ENCODE measurements at regions not wholly inside any gene's neighbourhood (a gene's known extent, or its start where the extent isn't known, plus 50 kb on each side); places are given as distances from the start of the nearest gene placed in this dataset.
"Not testable (repeated sequence)": the region's sequence is repeated elsewhere in the genome, so short reads cannot be mapped to it uniquely, and the experiment has no call there.

DNA sequence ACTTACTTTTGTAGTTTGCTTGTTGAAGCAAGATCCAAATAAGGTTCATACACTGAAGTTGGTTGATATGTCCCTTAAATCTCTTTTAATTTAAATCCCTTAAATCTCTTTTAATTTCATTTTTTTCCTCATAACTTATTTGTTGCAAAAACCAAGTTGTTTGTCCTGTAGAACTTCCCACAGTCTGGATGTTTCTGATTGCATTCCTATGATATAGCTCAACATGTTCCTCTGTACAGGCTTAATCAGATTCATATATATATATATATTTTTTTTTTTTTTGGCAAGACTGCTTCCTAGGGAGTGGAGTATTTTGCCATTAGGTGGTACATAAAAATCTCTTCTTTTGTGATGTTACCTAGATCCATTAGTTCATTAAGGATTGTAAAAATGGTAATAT, 174.9 kb upstream of the MKLN1 start:
- DNase-seq: no peak

- no peak for DNase-seq
Measured at GRCh38 chr7:131154380-131154779, 173.3 kb upstream of the MKLN1 start.

DNA sequence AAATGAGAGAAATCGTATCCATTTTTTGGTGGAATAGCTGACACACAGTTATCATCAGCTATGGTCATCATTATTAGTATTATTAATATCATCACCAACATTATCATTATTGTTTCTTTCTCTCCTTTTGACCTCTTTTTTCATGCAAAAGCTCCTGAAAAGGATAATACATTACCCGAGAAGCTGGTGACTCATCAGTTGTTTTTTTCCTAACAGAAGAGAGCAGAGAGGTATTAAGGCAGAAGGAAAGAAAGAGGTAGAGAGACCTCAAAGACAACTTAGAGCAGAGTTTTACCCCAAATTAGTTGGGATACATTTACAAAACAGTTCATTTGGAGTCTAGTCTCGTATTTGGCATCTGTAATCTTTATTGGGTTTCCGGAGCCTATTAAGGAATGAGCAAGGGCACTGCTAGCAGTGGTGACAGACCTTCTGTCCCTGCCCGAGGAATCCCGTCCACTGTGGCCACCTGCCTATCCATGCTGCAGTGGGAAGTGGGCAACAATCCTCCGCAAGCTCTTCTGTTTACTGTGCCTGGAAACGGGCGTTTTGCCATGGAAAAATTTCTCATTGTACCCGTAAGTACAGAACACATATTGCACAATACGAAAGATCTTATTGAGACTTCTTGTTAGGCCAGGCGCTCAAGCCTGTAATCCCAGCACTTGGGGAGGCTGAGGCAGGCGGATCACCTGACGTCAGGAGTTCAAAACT, 170.0 kb upstream of the MKLN1 start:
- no peak for DNase-seq

DNA sequence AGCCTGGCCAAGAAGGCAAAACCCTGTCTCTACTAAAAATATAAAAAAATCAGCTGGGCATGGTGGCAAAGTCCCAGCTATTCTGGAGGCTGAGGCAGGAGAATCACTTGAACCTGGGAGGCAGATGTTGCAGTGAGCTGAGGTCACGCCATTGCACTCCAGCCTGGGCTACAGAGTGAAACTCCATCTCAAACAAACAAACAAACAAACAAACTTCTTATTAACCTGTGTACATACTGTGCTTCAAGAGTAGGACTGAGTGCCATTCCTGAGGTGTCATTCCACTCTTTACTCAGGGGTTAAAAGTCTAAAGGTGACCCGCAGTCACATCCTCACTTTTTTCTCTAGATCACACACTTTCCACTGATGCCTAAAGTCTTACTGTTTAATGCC, 169.4 kb upstream of the MKLN1 start:
- DNase-seq: not testable (repeated sequence)

- no peak for DNase-seq
Measured at GRCh38 chr7:131159961-131160361, 167.7 kb upstream of the MKLN1 start.

DNA sequence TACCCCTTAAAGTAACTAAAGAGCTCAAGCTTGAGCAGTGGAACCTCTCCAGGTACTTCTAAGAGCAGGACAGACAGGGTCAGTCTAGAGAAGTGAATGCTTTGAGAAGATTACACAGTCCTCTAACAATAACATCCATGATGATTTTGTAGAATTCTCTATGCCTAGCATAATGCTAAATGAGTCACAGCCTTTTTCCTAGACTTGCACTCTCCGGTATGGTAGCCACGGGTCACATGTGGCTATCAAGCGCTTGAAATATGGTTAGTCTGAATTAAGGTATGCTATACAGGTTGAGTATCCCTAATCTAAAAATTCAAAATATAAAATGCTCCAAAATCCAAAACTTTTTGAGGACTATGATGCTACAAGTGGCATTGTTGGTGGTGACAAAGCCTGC, 166.6 kb upstream of the MKLN1 start:
- DNase-seq: no peak

GRCh38 chr7:131164025-131164925, 163.4 kb upstream of the MKLN1 start:
- DNase-seq: no peak

- DNase-seq: no peak
Measured at GRCh38 chr7:131166066-131166465, 161.6 kb upstream of the MKLN1 start.

DNA sequence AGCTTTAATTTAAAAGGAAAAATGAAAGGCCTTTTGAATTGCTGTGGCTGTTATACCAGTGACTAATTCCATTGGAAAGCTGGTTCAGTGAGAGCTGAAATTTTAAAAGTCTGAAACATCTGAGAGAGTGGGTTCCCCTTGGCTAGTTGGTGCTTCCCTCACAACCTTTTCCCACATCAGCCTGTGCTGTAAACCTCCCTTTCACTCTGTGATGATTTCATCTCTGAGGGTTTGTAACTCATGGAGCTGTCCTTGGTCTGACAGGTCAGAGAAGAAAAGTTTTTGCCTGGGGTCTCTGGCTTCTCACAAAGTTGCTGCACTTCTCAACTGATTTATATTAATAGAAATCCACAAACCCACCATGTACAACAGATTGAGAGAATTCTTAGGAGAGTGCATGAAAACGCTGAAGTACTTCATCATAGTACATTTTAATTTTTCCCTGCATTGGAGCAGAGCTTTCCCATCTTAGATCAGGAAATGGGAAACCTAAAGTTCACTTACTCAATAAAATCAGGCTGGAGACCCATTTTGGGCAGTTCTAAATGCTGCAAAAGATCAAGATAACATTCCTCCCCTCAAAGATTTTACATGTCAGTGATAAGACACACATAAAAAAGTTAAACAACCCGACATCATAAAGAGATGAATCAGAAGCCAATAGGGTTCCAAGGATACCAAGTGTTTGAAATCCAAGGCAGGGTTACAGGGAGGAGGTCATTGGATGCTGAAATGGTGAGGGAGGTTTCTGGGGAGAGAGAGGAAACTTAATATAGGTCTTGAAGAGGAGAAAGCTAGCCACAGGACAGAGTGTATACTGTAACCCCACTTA, 157.0 kb upstream of the MKLN1 start:
- DNase-seq: no peak

DNA sequence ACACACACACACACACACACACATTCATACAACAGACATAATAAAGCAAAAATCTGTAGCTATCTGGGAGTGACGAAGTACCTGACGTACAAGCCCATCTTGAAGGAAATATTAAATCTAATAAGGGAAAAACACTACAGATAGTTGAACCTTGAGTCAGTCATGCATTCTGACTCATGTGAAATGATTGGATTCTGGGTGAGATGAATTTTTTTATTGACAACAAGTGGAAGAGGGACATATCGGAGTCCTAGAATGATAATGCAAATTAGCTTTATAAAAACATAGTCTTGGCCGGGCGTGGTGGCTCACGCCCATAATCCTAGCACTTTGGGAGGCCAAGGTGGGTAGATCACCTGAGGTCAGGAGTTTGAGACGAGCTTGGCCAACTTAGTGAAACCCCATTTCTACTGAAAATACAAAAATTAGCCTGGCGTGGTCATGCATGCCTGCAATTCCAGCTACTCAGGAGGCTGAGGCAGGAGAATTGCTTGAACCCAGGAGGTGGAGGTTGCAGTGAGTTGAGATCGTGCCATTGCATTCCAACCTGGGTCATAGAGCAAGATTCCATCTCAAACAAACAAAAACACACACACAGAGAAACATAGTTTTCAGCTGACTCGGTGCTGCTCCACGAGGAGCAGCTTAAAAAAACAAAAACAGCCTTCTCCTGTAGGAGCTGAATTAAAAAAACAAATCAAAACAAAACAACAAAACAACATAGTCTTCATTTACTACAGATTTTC, 154.4 kb upstream of the MKLN1 start:
- DNase-seq: no peak

GRCh38 chr7:131174391-131174790, 153.3 kb upstream of the MKLN1 start:
- DNase-seq: no peak

- no peak for DNase-seq
Measured at GRCh38 chr7:131174855-131175254, 152.8 kb upstream of the MKLN1 start.

DNA sequence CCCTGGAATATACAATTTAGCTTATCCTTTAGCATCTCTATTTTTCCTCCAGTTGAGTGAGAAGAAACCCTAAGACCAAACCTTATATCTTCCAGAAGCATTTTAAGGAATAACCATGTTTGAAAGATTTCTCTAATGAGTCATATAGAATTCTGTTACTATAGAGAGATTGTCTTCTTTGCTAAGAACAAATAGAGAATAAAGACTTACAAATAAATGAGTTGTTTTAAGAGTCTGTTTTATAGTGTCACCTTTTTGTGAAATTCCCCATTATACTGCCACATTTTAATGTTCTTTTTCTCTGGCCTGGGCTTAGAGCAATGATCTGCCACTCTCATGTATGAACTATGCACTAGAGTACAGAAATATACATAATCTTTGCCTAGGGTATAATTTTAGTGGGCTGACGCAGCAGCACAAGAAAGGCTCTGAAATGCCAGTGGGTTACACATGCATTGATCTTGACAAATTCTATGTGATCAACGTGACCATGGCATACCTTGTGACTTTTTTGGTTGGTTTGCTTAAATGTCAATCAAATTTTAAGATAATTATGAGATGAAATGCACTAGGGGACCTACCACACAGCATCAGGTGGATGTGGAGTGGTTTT, 145.1 kb upstream of the MKLN1 start:
- no peak for DNase-seq

DNA sequence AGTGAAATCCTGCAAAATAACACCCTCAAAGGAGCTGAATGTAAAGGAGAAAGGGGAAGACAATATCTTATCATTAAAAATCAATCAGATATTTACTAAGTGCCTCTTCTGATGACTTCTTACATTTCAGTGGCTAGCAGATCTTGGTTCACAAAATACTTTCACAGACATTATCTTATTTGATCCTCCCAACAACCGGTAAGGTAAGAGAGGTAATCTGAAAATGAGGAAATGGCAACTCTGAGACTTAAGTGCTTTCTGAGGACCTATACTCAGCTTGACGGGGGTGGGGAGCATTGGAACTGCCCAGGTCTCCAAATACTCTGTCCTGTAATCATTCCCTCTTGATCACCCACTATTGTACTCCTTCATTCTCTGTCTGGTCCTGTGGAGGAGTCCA, 144.6 kb upstream of the MKLN1 start:
- DNase-seq: no peak

- DNase-seq: no peak
Measured at GRCh38 chr7:131183611-131184119, 144.0 kb upstream of the MKLN1 start.

DNA sequence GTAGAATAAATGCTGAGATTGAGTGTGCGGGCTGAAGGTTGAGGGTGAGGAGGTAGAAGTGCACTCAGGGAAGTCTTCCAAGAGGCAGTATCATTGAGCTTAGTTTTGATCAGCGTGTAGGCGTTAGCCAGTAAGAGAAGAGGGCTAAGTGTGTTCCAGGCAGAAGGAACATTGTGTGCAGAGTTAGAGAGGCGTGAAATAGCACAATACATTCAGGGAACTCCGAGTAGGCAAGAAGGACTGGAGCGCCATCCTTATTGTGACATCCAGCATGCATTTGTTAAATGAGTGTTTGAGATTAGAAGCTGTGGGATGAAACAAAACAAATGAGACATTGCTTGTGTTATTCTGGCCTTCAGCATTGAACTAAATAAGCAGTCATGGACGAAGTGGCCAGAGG, 140.9 kb upstream of the MKLN1 start:
- DNase-seq: peak; percentile 32 to 76

DNA sequence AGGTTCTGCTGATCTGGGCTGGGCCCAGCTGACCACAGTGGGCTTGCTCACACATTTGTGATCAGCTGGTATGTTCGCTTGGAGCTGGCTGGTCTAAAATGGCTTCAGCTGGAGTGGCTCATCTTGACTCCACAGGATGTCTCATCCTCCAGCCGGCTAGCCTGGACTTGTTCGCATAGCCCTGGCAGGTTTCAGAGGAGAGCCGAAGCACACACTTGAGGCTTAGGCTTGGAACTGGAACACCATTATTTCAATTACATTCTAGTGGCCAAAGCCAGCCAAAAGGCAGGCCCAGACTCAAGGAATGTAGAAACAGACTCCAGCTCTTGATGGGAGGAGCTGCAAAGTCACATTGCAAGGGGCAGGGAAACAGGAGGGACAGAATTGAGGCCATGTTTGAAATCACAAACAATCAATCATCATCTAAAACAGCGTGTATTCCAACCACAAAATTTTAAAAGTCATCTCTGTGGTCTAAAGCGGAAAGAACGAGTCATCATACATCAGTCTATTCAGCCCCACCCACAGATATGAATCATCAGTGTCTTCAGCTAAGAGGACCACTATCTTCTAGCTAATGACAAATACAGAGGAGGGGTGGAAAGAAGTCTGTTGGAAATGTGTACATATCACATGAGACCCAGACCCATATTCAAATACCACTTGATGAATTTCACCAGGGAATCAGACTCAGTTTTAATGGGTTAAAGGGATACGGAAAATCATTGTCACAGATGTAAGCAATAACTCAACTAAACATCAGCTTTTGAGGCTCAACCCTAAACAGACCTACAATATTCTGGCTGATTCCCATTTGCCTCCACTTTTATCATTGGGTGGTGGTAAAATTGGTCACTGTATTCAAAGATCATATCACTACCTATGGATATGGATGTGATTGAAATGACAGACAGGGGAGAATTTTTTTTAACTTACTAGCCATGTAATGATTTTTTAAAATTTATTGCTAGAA, 139.0 kb upstream of the MKLN1 start:
- DNase-seq: no peak

- DNase-seq: no peak
Measured at GRCh38 chr7:131189488-131189887, 138.2 kb upstream of the MKLN1 start.

- no peak for DNase-seq
Measured at GRCh38 chr7:131190146-131190545, 137.5 kb upstream of the MKLN1 start.

DNA sequence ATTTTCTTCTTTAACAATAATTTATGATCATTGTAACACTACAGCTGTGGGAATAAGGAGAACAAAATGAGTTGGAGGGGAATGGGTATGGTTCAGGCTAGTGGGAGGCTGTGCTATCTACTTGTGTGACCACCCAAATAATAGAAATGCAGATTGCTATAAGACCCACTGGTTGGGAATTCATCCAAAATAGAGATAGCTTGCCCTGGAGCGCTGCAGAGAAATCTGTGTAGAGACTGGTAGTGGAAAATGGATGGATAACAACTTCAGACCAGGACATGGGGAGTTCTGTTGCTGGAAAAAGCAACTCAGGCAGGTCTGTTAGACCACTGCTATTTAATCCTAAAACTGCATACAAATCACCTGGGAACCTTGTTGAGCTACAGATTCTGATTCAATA, 137.1 kb upstream of the MKLN1 start:
- no peak for DNase-seq

All from hippocampal formation (tissue), 2 donors.